Head of caudate nucleus (tissue), 42 donors: ENCODE measurements at regions not wholly inside any gene's neighbourhood (a gene's known extent, or its start where the extent isn't known, plus 50 kb on each side); places are given as distances from the start of the nearest gene placed in this dataset.
"Not testable (repeated sequence)": the region's sequence is repeated elsewhere in the genome, so short reads cannot be mapped to it uniquely, and the experiment has no call there.

Source experiments
- DNase-seq, 42 donors: peaks; one replicate each; pipeline versions ENCODE4 v3.0.0 to v3.0.0-alpha.2; 2020 to 2021; ENCODE audit warnings: mixed read lengths in 7 of 42
- intact Hi-C: fragments of 100-400 bp; cut with DNase I; formaldehyde crosslinking; loops from one replicate; pipeline ENCODE4 v1.15.0; 2022

DNA sequence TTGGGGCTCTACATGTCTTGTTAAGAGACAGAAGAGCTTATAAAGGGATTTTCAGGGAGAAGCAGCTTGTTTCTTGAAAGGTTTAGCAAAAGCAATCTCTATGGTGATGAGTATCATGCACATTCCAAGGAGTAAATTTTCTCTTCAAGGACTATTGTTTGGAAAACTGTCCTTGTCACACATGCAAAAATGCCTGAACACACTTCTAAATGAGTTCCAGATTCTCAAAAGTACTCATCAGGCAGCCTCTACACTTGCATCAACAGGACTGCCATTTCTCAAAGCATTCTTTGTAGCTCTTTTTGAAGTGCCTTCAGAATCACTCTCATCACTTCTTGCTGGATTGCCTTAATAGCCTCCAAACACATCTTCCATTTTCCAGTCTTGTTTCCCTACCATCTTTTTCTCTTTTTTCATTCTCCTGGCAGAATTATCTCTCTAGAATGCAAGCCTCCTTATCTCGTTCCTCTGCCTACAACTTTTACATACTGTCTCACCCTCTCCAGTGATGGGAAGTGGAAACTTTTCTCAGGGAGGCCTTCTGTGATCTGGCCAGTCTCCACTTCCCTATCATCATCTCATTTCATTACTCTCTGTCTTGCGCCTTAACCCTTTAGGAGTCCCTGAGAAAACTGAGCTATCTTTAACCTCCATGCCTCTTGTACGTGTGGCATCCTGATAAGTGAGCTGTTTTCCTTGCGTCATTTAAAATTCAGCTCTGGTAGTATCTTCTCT is 631.5 kb upstream of the TLE4 start:
- no peak for DNase-seq
- intact Hi-C loops = no loop called here

DNA sequence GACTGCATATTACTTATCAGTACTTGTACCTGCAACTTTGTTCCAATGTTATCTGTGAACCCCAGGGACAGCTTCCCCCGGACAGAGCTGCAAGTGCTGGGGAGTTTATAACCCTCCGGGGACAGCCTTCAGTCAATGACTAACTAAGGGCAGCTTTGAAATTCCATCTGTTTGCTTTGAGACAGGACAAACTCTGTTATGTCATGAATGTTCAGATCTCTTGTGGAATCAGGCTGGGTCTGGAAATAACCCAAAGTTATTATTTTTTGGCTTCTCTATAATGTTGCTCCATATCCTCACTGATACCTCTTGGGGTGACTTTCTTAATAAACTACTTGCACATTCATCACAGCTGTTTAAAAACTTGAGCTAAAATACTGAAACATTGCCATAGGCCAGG is 617.5 kb upstream of the TLE4 start:
- DNase-seq = no peak
- intact Hi-C loops = no loop called here

DNA sequence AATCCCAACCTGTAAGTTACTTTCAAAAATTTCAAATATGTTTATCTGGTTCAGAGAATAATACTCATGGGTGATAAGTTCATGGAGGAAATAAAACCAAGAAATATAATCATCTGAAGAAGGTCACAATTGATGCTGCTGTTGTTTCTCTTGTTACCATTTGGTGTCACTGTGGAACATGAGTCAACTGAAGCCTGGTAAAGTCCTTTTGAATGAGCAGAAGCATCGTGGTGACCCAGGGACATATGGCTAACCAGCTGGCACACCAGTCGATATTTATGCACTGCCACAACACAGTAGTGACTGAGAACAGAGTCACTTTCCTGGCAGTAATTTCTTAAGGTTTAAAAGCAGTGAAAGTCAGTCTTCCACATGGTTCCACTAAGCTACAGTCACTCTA is 612.9 kb upstream of the TLE4 start:
- DNase-seq = no peak
- intact Hi-C loops = no loop called here

DNA sequence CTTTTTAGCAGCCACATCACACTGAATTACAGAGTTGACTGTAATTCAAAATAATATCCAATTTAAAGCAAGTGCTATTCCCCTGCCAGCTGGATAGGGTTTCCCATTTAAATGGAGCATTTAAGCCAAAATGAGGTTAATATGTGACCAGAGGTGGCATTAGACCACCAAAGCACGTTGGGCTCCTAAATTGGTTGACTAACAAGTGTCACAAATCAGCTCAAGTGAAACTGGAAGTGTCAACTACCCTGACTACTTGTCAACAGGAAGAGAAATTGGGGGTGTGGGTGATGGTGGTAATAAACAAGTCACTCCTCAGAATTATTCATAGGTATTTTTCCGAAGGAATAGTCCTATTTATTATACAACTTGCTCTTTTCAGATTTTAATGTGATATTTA is 609.6 kb upstream of the TLE4 start:
- intact Hi-C loops = no loop called here
- no peak for DNase-seq

DNA sequence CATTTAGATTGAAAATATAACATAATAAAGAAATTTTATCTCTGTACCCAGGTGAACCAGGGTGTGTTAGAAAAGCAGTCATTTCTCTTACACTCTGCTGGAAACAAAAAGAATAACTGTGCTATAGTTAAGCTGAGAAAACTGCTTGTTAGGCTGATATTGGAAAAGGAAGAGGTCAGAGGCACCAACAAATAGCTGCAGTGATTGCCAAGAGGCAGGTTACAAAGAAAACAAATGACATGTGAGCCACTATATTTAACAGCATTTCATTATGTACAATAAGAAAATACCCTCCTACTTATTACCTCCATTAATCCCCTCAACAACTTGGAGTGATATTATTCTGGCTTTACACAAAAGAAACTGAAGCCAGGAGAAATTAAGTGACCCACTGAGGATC is 607.9 kb upstream of the TLE4 start:
- DNase-seq = no peak
- intact Hi-C loops = no loop called here

DNA sequence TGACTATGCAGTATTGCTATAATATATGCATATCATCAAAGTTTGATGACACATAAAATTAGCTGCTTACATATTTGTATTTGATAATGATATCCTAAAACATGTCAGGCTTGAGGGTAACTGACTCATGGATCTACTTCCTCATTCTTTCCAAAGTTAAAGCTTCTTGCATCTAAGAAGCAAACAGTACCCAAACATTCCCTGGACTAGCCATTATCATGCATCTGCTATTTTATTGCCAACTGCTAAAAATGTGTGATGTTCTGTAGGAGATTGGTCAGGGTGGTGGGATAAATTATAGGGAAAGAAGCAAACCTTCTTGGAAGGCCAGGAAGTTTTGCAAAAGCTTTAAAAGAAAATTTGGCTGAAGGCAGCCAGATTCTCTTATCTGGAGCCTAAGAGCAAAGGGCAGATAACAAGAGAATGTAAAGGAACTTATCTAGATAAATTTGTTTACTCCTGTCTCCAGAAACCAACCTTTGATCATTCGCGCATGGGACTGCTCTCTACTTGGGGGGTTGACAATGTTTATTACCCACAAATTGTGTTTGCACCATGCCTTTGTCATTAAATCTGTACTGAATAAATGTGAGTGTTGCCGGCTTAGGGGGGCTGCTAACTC is 604.1 kb upstream of the TLE4 start:
- DNase-seq = no peak
- intact Hi-C loops = no loop called here

DNA sequence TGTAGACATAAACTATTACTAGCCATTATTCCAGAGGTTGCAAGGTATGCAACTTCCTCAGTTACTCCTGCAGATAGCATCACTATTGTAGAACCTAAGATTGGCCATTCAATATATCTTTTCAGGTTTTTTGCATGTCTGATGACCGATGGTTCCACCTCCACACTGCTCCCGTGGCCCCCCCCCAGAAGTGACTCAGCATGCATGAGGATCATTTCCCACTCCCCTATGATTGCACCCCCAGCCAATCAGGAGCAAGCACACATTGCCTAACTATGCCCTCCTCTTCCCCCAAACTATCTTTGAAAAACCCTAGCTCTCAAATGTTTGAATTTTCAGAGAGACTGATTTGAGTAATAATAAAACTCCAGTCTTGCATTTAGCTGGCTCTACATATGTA is 601.4 kb upstream of the TLE4 start:
- no peak for DNase-seq
- intact Hi-C loops = no loop called here

DNA sequence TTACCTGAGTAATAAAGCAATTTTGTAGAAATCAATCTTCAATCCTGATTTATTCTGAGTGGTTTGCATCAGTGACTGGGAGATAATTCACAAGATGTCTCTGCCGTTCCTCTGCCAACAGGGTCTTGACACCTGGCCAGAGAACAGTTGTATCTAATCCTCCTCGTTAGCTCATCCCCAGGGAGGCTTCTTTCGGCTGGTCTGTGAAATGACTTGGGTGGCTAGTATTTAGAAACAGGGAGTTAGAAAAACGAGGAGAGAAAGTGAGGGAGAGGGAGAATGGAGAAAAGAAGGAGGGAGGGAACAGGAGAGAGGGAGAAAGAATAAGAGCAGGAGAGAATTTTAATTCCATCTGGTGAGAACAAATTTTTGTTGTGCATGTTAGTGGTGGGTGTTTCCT is 600.2 kb upstream of the TLE4 start:
- intact Hi-C loops = no loop called here
- DNase-seq = no peak

DNA sequence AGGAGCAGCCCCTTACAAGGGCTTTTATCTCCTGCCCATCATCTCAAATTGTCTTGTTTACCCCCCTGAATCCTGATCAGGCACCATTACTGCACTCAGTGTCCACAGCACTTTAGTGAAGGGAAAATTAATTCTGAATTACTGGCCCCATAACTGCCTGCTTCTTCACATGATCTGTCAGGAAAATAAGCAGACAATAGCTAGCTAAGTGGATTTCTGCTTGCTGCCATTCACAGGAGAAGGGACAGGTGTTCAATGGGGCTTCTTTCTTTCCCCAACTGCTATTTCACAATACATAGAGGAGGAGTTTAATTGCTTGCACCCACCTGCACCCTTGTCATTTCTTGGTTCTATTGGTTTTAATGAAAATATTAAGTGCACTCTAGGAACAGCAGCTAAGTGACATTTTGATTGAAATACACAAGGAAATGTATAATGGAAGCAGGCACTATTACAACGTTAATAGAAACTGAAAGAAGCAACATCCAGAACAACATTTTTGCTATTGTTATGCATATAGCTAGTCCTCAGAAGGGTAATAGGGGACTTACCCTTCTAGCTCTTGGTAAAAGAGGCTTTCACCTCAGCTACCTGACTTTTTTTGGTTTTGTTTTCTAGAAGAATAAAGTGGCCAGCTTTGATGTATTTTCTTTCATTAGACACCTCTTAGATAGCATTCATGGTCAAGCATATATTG is 599.3 kb upstream of the TLE4 start:
- intact Hi-C loops = no loop called here
- no peak for DNase-seq

DNA sequence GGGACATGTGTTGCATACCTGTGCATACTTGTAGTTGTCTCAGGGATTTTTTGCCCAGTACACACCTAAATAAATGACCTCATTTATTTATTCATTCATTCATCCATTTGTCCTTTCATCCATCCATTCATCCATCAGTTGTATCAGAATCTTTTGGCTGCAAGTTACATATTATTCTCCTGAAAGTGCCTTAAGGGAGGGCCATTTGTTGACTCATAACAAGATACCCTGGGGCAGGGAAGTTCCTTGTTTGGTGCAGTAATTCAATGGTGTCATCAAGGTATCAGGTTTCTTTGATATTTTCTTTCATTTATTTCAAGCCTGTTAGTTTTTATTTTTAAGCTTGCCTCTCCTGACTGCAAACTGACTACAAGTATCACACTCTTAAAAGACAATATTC is 597.9 kb upstream of the TLE4 start:
- no peak for DNase-seq
- intact Hi-C loops = no loop called here

DNA sequence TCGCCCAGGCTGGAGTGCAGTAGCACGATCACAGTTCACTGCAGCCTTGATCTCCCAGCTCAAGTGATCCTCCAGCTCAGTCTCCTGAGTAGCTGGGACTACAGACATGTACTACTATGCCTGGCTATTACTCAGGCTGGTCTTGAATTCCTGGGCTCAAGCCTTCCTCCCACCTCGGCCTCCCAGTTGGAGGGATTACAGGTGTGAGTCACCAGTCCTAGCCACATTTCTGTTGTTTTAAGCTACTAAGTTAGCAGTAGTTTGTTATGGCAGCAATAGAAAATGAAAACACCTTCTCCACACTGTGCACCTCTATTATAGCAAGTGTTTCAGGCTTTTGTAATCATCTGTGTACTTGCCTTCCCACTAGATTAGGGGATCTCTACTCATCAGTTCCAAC is 588.9 kb upstream of the TLE4 start:
- intact Hi-C loops = no loop called here

DNA sequence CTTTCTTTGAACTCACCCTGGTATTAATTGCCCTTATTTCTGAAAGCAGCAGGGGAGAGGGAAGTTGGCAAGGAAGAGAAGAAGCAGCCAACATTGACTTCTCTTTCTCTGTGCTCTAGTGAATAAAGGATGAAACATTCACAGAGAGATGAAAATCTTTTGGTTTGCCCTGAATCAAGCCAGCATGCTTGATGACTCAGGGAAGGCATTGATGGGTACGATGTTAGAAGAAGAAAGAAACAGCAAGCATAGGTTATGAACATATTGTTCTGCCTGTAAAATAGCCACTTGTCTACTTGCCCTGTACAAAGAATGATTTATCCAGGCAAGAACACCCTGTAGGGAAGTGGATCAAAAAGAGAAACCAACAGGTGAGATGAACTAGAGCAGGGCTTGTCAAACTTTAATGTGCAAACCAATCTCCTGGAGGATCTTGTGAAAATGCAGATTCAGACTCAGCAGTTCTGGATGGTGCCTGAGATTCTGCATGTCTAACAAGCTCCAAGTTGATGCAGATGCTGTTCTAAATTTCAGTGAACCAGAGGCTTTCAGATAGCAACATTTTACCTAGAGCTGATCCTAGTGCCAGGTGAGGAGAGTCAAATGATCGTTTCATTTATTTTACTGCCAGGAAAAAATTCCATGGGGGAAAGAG is 586.6 kb upstream of the TLE4 start:
- no peak for DNase-seq
- intact Hi-C loops = no loop called here

More for the DNA sequence above, 588.9 kb upstream of the TLE4 start:
- DNase-seq = no peak

DNA sequence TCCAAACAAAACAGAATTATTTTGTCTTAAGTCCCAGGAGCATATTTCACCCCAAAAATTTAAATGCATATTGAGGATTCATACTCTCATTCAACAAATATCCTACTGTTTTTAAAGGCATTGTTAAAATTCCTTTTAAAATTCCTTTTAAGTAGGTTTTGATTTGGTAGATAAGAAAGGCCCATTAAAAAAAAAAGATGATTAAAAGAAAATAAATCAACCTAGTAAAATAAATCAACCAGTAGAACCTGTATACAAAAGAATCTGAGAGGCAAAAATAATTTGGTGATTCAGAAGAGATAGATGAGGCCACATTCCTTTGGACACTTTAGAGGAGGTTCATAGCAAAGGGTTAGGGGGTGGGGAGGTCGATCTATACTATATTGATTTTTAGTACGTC is 585.3 kb upstream of the TLE4 start:
- no peak for DNase-seq
- intact Hi-C loops = no loop called here

DNA sequence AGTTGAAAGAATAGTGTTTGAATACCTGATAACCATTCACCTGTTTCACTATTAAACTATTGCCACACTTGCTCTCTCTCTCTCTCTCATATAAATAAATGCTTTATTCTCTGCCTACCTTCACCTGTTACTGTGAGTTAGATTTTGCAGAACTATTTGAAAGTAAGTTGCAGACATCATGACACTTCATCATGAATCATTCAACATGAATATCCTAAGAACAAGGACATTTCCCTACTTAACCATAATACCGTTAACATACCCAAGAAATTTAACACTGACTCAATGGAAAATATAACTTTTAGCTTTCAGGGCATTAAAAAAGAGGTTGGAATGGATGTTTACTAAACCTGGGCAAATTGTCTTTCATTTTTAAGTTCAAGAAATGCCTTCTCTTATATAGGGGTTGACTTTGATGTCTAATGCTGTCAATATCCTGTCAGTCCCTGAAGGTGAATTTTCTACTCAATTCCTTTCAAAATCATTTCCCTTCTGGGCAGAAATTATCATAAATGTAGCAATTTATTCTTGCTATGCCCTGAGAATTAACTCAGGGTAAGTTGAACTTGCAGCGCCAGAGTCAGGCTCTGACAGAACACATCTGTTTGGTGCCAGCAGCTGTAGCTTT is 582.6 kb upstream of the TLE4 start:
- intact Hi-C loops = no loop called here

DNA sequence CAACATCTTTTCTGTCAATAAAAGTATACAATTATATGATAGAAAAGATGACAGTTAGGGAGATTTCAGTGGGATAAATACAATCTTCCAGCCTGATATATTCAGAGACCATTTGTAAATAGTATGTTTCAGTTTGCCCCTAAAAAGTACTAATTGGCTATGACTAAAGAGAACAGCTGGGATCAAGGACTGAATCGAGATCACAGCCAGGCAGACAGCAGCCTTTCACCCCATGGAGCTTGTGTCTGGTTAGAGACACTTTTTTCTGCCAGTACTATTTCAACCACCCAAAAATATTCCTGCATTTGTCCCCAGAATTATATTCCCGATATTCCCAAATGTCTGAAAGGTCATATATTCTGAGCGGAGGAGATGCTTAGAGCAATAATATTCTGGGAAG is 577.3 kb upstream of the TLE4 start:
- intact Hi-C loops = no loop called here
- DNase-seq = no peak

More for the DNA sequence above, 582.6 kb upstream of the TLE4 start:
- no peak for DNase-seq

DNA sequence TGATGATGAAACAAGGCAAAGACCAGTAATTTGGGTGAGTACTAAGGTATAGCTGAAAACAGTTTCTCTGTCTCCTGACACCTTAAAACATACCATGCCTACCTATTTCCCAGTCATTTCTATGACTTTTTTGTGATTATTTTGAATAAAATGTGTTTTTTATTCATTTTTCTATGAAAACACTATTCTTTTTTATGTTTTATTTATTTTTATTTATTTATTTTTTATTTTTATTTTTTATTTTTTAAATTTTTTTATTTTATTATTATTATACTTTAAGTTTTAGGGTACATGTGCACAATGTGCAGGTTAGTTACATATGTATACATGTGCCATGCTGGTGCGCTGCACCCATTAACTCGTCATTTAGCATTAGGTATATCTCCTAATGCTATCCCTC is 576.8 kb upstream of the TLE4 start:
- intact Hi-C loops, DNase-seq: not testable (repeated sequence)

DNA sequence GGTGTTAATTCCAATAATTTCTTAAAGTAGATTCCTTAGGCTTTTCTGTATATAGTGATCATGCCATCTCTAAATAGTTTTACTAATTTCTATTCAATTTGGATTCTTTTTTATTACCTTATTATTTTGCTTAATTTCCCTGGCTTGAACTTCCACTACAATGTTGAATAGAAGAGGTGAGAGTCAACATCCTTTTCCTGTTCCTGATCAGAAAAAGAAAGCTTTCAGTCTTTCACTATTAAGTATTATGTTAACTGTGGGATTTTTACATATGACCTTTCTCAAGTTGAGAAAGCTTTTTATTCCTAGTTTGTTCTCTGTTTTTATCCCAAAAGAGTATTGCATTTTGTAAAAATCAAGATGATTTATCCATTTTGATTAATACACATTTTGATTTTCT is 574.5 kb upstream of the TLE4 start:
- intact Hi-C loops = no loop called here
- DNase-seq = no peak

DNA sequence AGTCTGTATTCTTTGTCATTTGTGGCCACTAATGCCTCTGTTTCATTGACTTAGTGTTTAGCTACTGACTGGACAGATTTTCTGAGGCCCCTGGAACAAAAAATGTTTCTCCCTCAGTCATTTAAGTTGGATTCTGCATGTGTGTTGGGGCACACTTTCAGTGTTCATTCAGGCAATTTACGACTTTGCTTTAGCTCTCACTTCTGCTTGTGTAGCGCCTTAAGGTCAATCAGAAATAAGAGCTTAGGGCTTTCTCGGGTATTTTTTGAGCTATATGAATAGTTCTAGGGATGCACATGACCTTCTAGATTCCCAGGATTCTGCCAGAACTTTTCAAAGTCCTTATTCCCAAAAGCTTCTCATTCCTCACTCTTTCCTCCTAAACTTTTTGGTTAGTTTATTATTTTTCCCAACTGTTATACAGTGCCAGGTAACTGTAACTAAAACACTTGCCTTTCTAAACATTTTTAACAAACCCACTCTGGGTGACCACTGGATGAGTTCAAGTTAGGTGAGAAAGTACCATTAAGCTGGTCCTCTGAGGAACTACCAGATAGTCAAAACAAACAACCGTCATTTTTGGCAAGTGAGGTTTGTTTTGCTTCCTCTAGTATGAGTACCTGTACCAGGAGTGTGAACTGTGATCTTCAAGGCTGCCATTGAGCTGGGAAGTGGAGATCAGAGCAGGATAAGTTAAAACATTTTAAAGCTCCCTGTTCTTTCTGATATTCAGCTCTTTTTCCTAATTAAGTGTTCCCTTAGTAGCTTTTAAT is 571.3 kb upstream of the TLE4 start:
- intact Hi-C loops = no loop called here
- DNase-seq = no peak

DNA sequence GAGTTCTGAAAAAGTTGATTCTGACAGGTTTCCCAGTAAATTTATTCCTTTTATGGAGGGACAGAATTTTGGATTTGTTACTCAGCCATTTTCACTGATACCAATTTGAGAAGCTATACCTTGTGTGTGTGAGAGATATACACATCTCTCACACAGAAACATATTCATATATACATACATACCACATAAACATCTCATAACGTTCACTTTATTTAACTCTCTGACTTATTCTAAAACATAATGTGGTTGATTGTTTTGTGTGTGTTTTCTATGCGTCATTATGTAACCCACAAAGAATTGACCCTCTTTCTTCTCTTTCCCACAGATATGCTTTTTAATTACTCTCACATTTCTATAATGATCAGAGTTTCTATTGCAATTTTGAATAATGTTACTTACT is 570.8 kb upstream of the TLE4 start:
- DNase-seq = no peak
- intact Hi-C loops = no loop called here
